HG02610 (cell line): ENCODE measurements at regions not wholly inside any gene's neighbourhood (a gene's known extent, or its start where the extent isn't known, plus 50 kb on each side); places are given as distances from the start of the nearest gene placed in this dataset.

Experiments
- ATAC-seq: cut with Tn5 transposase; IDR thresholded peaks from one replicate; pipeline ENCODE4 v1.9.1; 2021; ENCODE audit warnings: mild to moderate bottlenecking, moderate library complexity; ENCODE audit not compliant: unreplicated experiment

DNA sequence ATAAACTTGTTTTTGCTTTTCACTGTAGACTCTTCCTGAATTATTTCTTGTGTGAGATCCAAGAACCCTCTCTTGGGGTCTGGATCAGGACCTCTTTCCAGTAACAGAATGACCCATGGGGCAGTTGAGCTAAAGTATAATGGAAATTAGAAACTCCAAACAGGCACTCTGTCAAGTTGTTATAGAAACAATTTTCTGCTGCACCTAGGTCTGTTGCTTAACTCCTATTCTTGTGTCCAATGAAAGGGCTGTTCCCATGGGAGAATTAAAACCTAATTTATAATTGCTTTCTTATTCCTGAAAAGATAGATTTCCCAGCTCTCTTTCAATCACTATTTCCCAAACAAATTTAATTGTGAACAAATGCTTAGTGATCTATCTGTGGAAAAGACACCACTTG is 1341.3 kb upstream of the PIK3C3 start:
- no peak for ATAC-seq

DNA sequence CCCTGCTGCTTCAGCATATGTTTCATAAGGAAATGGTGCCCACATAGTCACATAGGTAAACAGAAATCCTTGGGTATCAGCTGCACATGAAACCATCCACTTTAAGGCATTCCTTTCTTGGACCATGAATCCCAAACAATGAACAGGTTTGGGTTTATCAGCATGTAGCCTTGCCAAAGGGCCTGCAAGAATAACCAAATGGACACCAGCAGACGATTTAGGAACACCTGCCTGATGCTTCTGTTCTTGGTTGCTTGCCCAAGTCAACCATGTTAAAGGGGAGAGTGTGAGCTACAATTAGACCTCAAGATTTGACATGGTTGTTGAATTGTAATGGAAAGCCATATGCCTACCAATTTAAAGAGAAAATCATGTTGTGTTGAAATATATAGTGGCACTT is 1342.7 kb upstream of the PIK3C3 start:
- no peak for ATAC-seq

DNA sequence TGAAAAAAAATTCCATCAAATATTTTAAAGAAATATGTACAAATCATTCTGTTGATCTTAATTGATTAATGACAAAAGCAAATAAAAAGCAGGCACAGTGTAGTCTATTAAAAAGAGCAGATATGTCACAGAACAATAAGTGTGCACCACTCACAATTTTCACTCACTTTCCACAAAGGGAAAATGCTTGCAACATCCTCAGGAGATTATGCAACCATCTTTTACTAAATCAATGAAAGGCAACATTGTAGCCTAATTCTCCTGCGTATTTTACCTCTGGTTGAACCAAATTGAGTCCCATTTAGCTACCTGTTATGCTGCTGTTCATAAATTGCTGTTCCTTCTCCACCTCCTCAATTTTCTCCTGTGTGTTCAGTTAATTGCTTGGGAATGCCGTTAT is 1346.8 kb upstream of the PIK3C3 start:
- ATAC-seq, result no peak

DNA sequence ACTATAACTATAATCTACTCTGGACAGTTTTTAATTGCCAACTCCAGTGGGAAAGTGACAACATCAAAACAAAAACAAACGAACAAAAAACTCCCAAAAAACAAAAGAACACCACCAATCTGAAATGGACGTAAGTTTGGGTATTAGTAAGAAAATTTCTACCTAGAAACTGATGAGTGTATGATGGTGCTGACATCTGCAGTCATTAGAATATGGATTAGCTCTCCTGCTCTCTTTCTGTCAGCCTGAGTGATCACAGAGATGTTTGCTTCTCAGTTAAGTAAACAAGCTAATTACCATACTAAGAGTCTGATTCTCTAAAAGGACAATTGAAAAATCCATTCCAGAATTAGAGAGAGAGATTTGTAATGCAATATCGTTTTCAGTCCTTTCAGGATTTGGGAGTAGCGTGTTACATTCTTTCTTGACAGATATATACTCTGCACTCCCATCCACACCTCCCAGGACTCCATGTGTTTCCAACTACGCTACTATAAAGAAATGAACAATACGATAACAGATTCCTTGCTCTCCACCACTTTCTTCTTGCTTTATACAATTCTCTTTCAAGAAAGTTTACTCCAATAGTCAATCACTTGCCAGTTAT is 1347.4 kb upstream of the PIK3C3 start:
- no peak for ATAC-seq

DNA sequence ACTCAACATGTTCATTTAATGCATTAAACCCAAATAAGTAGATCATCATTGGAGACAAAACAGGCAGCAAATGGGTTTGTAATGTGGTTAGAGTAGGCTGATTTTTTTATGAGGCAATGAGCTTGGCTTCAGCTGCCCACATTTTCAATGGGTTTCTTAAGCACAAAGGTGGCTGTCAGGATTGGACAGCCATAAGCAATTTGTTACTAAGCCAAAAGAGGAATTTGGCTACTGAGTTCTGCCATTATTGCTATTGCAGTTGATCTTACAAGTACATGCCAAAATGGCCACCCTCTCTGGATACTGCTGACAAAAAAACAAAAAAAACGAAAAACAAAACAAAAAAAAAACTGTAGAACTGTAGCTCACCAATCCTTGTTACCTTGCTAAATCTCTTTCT is 1348.0 kb upstream of the PIK3C3 start:
- no peak for ATAC-seq

DNA sequence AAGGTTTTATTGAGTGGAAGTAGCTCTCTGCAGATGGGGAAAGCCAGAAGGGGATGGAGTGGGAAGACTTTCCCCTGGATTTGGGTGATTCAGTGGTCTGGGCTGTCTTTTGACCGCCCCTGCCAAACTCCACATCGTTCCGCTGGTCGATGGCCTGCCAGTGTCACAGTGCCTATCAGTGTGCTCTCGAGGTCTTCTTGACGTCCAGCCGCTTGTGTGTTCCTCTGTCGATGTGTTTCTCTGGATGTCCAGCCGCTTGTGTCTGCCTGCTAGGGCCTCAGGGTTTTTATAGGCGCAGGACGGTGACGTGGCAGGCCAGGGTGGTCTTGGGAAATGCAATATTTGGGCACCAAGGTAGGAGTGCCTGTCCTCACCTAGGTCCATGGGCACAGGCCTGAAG is 1371.4 kb upstream of the PIK3C3 start:
- ATAC-seq, result no peak

DNA sequence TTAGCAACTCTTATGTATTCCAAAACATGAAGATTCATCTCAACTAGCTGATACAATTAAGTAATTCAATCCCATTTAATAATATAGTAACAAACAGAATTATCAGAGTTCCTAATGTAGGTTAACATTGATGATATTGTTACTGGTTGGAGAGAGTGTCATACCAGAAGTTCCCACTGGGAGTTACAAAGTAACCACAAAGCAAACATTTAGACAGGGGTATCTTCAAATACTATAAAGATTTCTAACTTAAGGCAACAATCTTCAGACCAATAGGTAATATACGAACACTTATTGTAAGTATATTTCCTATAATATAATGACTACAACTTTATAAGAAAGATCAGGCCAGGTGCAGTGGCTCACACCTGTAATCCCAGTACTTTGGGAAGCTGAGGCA is 1372.9 kb upstream of the PIK3C3 start:
- ATAC-seq, result no peak

DNA sequence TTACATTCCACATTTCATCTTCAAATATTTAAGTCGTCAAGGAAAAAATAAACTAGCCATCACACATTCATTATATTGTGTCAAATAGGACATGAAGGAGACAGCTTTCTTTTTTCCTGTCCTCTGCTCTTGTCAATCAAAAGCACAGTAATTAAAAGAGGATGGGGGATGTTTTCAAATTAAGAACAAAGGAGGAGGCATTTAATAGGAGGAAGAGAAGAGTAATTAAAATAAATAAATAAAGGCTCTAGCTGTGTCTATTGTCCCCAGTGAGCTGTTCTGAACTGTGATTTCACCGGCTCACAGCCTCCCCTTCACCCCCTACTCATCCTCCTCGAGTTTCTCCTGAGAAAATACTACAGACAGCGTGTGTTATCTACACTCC is 1377.1 kb upstream of the PIK3C3 start:
- no peak for ATAC-seq

DNA sequence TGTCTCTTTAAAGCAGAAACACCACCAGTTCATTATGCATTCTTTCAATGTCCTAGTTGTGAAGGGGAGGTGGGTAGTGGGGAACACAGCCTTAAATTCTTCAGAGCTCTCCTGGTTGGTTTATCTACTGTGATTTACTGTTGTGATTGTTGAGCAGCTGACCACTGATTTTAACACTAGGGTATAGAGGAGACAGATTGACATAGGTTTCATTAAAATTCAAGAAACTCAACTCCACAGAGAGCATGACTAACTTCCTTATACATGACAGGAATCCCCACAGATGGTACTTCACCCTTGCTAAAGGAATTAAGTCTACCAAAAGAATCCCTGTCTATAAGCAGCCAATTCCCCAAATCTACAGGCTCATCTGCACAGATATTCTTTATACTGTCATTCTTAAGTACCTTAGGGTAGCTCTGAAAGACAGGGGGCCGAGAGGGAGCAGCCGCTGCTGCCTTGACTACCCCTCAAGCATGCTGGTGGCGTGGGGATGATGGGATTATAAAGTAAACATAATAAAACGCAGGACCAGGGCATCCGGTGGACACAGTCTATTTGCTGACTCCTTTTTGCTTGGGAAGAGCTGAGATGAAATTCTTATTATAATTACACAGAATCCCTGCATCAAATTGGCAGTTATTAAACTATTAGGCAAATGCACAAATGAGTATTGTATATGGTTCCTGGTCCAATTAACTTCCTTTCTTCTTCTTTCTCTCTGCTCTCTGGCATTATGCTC is 1377.6 kb upstream of the PIK3C3 start:
- no peak for ATAC-seq

DNA sequence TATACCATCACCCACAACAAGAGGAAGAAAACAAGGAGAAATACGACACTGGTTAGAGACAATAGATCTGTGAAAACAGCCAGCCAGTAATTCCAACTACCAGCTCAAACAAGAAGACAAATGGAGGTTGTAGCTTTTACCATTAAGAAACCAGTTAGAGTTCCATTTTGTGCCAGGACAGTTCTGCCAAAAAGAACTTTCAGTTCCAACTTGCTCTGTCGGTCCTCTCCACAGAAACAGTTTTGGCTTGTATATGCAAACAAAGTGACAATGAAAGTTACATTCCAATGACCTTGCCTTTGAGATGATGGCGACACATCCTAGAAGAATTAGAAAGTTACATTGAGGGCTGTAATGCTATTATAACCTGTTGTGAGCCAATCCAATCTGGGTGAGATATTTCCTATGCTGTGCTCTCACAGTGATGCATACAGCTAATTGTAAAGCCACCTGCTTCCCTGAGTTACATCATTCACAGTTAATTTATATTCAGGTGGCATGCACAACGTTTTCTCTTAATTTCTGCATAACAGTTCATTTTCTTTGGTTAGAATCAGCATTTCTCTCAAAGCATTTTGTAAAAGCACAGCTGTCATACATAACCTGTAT is 1378.4 kb upstream of the PIK3C3 start:
- ATAC-seq, result no peak

DNA sequence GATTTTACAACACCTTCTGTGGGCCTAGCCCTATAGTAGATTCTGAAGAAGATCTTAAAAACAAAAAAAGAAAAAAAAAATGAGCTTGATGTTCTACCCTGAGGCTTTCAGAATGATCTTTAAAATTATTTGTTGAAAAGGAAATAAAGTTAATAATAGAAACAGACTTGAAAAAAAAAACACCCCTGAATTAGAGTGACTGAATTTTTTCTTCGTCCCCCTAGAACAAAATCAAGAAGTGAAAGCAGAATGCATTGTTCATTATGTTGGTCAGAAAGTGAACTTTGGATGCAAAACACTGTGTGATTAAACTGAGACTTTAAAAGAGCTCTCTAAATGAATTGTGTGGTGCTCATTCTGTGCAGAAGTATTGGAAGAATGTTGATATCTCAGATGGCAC is 1384.4 kb upstream of the PIK3C3 start:
- ATAC-seq, result no peak

DNA sequence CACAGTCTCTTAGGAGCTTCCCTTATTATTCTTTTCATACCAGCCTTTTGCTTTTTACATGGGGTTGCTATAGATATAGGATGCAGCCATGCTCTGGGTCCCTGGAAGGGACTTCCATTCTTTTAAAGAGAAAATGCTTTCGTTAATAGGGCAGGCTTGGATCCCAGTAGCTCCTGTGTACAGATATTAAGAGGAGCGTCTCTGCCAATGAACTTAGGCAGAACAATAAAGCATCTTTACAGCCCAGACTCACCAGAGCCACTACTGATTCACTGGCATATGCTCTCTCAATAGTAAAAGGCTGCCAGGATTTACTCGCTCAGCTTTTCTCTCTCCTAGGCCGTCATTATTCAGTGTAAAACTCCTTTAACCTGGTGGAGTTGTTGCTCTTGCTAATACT is 1385.4 kb upstream of the PIK3C3 start:
- ATAC-seq, result no peak

DNA sequence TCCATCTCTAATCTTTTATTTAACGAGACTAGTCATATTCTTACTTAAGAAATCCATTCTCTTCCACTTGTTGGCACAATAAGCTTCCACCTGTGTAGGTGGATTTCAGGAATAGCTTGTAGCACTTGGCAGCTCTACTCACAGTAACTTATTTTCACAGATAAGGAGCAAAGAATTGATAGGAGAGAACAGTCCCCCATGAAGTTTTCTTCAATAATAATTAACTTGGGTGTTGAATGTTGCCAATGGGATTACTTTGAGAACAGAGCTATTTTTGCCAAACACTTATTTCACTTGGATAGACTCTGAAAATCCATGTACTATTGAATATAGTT is 1388.6 kb upstream of the PIK3C3 start:
- ATAC-seq, result no peak

DNA sequence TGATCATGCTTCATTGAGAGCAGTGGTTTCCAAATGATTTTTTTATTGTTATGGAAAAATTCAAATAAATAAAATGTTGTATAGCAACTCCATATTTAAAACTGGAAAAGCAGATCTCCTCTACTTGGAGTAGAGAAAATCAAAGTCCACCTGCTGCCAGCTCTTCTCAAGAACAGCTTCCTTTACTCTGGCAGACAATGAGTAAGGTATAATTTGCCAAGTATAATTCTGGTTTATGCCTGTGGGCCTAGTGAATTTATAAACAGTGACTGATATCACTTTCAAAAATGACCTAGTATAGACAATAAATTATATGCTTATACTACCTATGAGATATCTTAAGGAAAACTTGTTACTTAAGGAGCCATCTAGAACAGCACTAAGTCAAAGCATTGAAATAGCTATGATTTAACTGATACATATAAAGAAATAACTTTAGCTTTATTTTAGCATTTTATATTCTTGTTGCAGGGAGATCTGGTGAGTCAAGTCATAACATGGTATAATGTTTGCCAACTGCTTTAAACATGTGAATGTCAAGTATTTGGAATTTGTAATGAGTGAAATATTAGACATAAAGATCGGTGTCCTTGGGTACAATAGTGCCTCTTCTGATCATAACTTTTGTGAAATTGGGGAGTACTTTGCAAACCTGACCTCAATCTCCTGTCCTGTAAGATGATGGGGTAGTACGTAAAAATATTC is 1389.1 kb upstream of the PIK3C3 start:
- ATAC-seq, result no peak

DNA sequence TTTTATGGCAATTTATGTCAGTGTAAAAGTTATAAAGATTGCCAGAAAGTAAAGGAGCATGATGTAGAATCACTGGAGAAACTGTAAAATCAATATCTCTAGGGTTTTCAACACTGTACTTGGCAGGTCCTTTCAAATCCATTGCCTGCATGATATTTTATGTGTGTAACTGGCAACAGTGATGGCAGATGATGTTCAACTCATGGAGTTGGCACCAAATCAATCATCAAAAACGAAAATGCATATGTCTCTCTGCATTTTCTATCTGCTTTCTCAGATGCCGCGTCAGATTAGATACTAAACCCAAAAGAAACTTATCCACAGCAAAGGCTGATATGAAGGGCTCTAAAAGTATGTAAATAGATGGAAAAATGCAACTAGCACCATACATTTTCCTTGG is 1395.5 kb upstream of the PIK3C3 start:
- no peak for ATAC-seq

DNA sequence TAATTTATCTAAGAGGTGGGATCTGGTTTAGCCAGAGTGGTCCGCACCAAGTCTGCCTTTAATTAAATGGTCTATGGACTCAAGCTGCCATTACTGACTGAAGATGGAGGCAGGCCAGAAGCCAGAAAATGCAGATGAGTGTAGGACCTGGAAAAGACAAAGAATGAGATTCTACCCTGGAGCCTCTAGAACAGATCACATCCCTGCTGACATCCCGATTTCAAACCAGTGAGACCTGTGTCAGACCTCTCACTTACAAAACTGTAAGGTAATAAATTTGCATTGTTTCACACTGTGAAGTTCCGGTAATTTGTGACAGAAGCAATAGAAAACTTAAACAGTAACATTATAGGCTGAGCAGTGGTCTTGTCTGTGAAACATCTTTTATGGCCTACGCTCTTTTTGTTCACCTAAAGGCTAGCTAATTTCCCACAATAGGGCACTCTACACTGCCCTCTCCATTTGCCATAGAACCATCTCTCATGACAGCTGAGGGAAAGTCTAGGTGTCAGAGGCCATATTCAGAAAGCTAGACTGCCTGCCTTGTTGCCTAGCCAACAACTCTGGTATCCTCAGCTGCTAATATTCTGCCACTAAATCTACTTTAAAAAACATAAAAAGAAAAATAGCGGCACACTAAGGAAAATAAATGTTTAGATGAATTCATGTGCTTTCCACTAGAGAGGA is 1396.2 kb upstream of the PIK3C3 start:
- ATAC-seq, result no peak

DNA sequence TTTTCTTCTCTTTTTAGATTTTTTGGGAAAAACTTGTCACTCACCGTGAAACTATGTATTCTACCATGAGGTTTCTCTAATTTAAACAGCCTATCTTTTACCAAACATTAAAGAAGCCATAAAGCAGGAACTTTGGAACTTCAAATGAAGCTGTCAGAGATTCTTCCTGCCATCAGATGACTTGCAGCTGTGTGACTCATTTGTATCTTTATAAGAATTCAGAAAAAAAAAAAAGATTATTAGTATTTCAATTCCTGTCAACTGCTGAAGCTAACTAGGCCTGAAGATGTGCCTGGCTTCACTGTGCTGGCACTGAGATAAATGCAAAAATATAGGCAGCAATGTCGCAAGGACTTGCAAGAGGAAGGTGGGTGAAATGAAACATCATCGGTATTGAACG is 1399.1 kb upstream of the PIK3C3 start:
- ATAC-seq, result no peak

DNA sequence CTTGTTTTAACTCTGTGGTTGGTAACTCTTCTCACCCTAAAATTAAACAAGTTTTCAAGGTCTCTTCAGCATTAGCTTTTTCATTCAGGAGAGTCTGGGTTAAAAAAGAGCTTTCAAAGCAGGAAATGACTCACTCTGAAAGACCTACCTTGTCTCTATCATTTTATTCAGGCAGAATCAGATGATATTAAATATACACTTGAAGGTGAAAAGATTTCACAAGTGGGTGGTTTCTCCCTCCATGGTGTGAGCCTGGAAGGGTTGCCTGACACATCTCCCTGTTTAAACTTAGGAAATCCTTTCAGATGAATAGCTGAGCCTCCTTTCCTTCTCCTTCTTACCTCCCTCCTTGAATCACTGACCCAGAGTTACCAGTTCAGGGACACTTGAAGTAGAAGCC is 1402.0 kb upstream of the PIK3C3 start:
- no peak for ATAC-seq

DNA sequence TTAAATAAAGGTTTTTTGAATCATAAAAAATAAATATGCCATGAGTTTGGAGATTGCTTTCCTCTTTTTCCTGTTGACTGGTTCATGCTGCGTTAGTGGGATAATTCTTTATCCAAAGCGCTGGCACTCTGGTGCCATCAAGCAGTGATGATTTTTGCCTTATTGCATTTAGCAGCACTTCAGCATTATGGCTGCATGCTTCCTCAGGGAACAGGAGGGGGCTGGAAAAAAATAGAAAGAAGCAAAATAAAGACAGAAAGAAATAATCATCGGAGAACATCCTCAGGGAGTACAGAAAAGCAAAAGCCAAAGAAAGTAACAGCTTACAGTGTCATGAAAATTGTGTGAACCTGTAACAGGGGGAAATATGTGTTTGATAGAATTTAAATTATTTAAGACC is 1408.2 kb upstream of the PIK3C3 start:
- ATAC-seq, result no peak

DNA sequence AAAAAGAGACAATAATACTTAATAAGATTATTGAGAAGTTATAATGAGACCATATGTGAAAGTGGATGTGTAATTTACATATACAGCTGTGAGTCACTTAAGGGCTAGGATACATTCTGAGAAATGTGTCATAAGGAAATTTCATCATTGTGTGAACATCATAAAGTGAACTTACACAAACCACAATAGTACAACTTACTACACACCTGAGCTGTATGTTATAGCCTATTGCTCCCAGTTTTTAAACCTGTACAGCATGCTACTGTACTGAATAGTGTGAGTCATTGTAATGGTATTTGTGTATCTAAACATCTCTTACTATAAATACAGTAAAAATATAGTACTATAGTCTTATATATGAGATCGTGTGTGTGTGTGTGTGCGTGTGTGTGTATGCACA is 1420.3 kb upstream of the PIK3C3 start:
- ATAC-seq, result no peak

DNA sequence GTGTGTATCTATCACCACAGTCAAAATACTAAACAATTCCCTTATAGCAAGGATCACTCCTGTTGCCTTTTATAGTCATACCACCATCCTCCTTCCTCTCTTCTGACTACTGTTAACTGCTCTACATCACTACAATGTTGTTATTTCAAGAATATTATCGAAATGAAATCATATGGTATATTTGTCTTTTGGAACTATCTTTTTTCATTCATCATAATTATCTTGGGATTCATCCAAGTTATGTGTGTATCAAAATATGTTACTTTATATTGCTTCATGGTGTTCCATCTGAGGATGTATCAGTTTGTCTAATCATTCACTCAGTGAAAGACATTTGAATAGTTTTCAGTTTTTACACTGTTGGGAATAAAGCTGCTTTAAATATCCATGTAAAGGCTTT is 1423.0 kb upstream of the PIK3C3 start:
- no peak for ATAC-seq

DNA sequence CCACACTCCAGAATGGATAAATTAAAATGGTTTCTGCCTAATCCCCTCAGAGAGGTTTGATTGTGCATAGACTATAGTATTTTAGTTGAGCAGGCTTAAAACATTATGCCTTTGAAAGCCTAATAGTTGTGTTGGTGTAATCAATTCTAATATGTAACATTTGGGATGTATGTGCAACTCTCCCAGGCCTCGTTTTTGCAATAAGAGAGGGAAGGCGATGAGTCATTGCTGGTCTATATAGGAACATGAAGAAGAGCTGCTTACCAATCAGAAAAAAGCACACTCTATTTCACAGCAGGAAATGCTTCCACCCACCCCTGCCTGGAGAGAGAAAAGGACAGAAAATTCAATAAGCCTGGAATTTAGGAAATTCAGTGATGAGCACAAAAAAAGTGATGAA is 1424.0 kb upstream of the PIK3C3 start:
- no peak for ATAC-seq
